Loucy (cell line): ENCODE measurements at regions not wholly inside any gene's neighbourhood (a gene's known extent, or its start where the extent isn't known, plus 50 kb on each side); places are given as distances from the start of the nearest gene placed in this dataset.

Experiments
- H2AFZ ChIP-seq: fragments of 200-600 bp; sonication (generic); 2 replicates; pipeline ENCODE4 v1.6.0; 2016; ENCODE audit warnings: antibody characterized with exemption, mild to moderate bottlenecking, low read length, moderate library complexity
- H3F3A ChIP-seq: fragments of 200-600 bp; 2 replicates; pipeline ENCODE4 v1.6.0; 2016; ENCODE audit warnings: antibody characterized with exemption, low read depth, mild to moderate bottlenecking
- H3K27me3 ChIP-seq: fragments of 200-600 bp; sonication (generic); 2 replicates; pipeline ENCODE4 v1.6.1; 2014; ENCODE audit warnings: low read length, mild to moderate bottlenecking; ENCODE audit not compliant: insufficient read depth, poor library complexity, severe bottlenecking
- H3K36me3 ChIP-seq: fragments of 200-600 bp; sonication (generic); 2 replicates; pipeline ENCODE4 v1.6.1; 2016; ENCODE audit warnings: low read length; ENCODE audit not compliant: insufficient read depth
- H3K4me1 ChIP-seq: fragments of 200-600 bp; sonication (generic); 2 replicates; pipeline ENCODE4 v1.5.1; 2014; ENCODE audit warnings: low read length, mild to moderate bottlenecking; ENCODE audit not compliant: insufficient read depth, poor library complexity, severe bottlenecking
- H3K4me2 ChIP-seq: fragments of 200-600 bp; sonication (generic); 2 replicates; pipeline ENCODE4 v1.6.0; 2014; ENCODE audit warnings: antibody characterized with exemption, low read length, low read depth, mild to moderate bottlenecking; ENCODE audit not compliant: poor library complexity, severe bottlenecking
- H3K4me3 ChIP-seq: fragments of 200-600 bp; sonication (generic); 2 replicates; pipeline ENCODE4 v1.5.1; 2014; ENCODE audit warnings: low read length, mild to moderate bottlenecking, mixed read lengths; ENCODE audit not compliant: poor library complexity, severe bottlenecking
- H3K79me2 ChIP-seq: fragments of 200-600 bp; sonication (generic); 2 replicates; pipeline ENCODE4 v1.6.1; 2014; ENCODE audit warnings: low read length; ENCODE audit not compliant: insufficient read depth
- H3K9ac ChIP-seq: fragments of 200-600 bp; sonication (generic); 2 replicates; pipeline ENCODE4 v1.6.0; 2014; ENCODE audit warnings: mild to moderate bottlenecking, low read depth, low read length, moderate library complexity; ENCODE audit not compliant: poor library complexity, severe bottlenecking
- H3K9me2 ChIP-seq: fragments of 200-600 bp; sonication (generic); replicated peaks from 2 replicates; pipeline ENCODE4 v1.6.1; 2016; ENCODE audit warnings: low read depth, low read length, mixed read lengths
- H3K9me3 ChIP-seq: fragments of 200-600 bp; sonication (generic); 2 replicates; pipeline ENCODE4 v1.6.1; 2014; ENCODE audit warnings: mild to moderate bottlenecking, antibody characterized with exemption, low read length, low read depth; ENCODE audit not compliant: insufficient read depth
- H4K20me1 ChIP-seq: fragments of 200-600 bp; sonication (generic); 2 replicates; pipeline ENCODE4 v1.6.0; 2014; ENCODE audit warnings: antibody characterized with exemption, low read length, mild to moderate bottlenecking; ENCODE audit not compliant: insufficient read depth, poor library complexity, severe bottlenecking
- CTCF ChIP-seq: fragments of 200-600 bp; sonication (generic); conservative IDR thresholded peaks from 2 replicates; pipeline ENCODE4 v1.5.1; 2014; ENCODE audit warnings: mild to moderate bottlenecking, antibody characterized with exemption, low read length
- EZH2phosphoT487 ChIP-seq: fragments of 200-600 bp; IDR thresholded peaks from 2 replicates; pipeline ENCODE4 v1.6.1; 2018; ENCODE audit warnings: antibody characterized with exemption, mild to moderate bottlenecking, moderate library complexity, borderline replicate concordance

DNA sequence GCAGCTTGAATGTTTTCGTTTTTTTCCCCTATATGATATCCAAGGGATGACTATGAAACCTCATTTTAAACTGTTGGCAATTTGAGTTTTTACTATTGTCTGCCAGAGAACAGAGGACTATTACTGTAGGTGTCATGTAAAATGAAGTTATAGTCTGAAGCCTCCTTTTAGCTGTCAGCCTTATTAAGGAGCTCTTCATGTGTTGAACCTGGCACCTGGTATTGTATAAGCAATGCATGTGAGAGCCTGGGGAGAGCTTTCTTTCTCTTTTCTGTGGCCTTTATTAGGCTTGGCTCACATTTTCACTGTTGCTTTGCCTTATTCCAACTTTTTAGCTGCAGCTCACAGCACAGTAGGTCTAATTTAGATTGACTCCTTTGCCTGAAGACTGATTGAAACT is 119.1 kb upstream of the FOXP2 start:
- H3K79me2 ChIP-seq, result no peaks in the 10 kb centered on the region
- TF ChIP-seq CTCF, result no peak
- TF ChIP-seq EZH2phosphoT487, result no peak
- no peak overlapping the region for H3K4me2 ChIP-seq
- no peak overlapping the region for H3K4me3 ChIP-seq
- no peaks in the 10 kb centered on the region for H3K9me2 ChIP-seq
- H3K4me1 ChIP-seq, result no peaks in the 10 kb centered on the region
- no peak overlapping the region for H3K9ac ChIP-seq
- H2AFZ ChIP-seq, result no peak overlapping the region
- no peaks in the 10 kb centered on the region for H3K36me3 ChIP-seq
- no peaks in the 10 kb centered on the region for H3K27me3 ChIP-seq
- no peaks in the 10 kb centered on the region for H3K9me3 ChIP-seq
- no peaks in the 10 kb centered on the region for H4K20me1 ChIP-seq
- H3F3A ChIP-seq, result no peaks in the 10 kb centered on the region

DNA sequence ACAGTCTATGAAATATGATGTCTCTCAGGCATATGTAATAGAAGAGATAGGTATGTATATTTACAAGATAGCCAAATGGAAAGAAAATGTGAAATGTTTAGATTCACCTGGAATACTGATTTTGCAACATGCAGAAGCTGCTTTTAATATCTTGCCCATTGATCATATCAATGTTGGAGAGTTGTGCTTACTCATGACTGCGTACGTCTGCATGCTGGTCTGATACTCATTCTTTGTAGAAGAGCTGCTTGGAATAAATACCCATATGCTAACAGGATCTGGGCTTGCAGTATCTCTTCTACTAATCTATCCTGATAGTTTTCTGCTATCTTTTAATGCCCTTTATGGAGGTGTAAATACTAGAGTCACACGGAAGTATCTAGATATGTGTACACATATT is 120.6 kb upstream of the FOXP2 start:
- no peak overlapping the region for H3K4me3 ChIP-seq
- H2AFZ ChIP-seq, result no peak overlapping the region
- H4K20me1 ChIP-seq, result no peaks in the 10 kb centered on the region
- no peaks in the 10 kb centered on the region for H3K4me1 ChIP-seq
- no peaks in the 10 kb centered on the region for H3K9me3 ChIP-seq
- no peaks in the 10 kb centered on the region for H3K27me3 ChIP-seq
- no peaks in the 10 kb centered on the region for H3K36me3 ChIP-seq
- no peak overlapping the region for H3K9ac ChIP-seq
- H3K4me2 ChIP-seq, result no peak overlapping the region
- TF ChIP-seq CTCF (no peak), EZH2phosphoT487 (no peak)
- no peaks in the 10 kb centered on the region for H3K9me2 ChIP-seq
- no peaks in the 10 kb centered on the region for H3F3A ChIP-seq
- no peaks in the 10 kb centered on the region for H3K79me2 ChIP-seq

DNA sequence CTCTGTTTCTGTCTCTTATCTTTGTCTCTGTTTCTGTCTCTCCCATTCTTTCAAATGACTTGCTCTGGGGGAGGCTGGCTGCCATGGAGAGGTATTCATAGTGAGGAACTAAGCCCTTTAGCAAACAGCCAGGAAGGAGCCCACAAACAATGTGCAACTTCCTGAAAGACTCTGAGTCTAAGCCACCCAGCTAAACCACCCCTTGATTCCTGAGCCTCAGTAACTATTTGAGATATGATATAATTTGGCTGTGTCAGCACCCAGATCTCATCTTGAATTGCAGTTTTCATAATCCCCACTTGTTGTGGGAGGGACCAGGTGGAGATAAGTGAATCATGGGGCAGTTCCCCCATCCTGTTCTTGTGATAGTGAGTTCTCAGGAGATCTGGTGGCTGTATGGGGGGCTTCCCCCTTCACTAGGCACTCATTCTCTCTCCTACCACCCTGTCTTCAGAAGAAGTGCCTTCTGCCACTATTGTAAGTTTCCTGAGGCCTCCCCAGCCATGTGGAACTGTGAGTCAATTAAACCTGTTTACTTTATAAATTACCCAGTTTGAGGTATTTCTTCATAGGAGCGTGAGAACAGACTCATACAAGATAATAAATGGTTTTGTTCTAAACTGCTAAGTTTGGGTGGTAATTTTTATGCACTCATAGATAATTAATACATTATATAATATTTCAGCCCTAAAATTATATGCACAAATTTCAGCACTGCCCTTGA is 121.2 kb upstream of the FOXP2 start:
- Histone ChIP-seq H3K4me3 (no peak overlapping the region), H3K79me2 (no peaks in the 10 kb centered on the region), H3F3A (no peaks in the 10 kb centered on the region), H4K20me1 (no peaks in the 10 kb centered on the region), H3K36me3 (no peaks in the 10 kb centered on the region), H3K27me3 (no peaks in the 10 kb centered on the region), H3K4me1 (no peaks in the 10 kb centered on the region), H3K9ac (no peak overlapping the region), H3K4me2 (peak overlapping the region; percentile 9), H2AFZ (peak overlapping the region; percentile 23; the same call in 1 of the 2 replicates), H3K9me2 (no peaks in the 10 kb centered on the region), H3K9me3 (no peaks in the 10 kb centered on the region)
- TF ChIP-seq CTCF, result no peak
